ENCODE measurements at regions not wholly inside any gene's neighbourhood (a gene's known extent, or its start where the extent isn't known, plus 50 kb on each side); places are given as distances from the start of the nearest gene placed in this dataset.
A peak's percentile ranks its signal among the peaks of the same experiment; 100 is the strongest.
"Not testable (repeated sequence)": the region's sequence is repeated elsewhere in the genome, so short reads cannot be mapped to it uniquely, and the experiment has no call there.

- no peak for DNase-seq (ENCODE audit: low read depth)
These were observed 313.6 kb downstream of the TBC1D32 start for GRCh38 chr6:121020656-121021055.

GRCh38 chr6:121008553-121008952 lies 325.7 kb downstream of the TBC1D32 start:
- no peak for DNase-seq (ENCODE audit: low read depth)

- no peak for DNase-seq (ENCODE audit: low read depth)
These were observed 328.3 kb downstream of the TBC1D32 start for GRCh38 chr6:121006024-121006423.

GRCh38 chr6:121000381-121000780 lies 333.9 kb downstream of the TBC1D32 start:
- no peak for DNase-seq (ENCODE audit: low read depth)

- DNase-seq (ENCODE audit: low read depth), result no peak
These were observed 337.9 kb downstream of the TBC1D32 start for GRCh38 chr6:120996340-120996739.

- DNase-seq (ENCODE audit: low read depth), result no peak
These were observed 339.7 kb downstream of the TBC1D32 start for GRCh38 chr6:120994573-120994967.

- DNase-seq (ENCODE audit: low read depth), result no peak
These were observed 340.2 kb downstream of the TBC1D32 start for GRCh38 chr6:120993929-120994572.

DNA sequence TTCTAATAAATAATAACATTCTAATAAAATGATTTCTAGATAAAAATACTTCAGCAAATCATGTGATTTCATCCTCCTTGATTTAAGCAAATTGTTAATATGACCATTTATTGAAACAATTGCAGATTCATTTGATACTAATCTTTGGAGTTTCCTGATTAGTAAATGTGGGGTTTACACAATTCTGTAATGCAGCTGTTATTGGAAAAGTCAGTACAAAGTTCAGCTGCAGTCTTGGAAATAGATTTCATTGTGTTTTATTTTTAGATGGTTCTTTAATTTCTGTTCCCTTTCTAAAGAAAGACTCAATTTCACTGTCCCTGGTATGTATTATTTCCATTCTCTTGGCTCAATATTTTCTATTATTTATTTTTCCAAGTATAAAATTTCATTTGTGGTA lies 342.0 kb downstream of the TBC1D32 start:
- no peak for DNase-seq (ENCODE audit: low read depth)

DNA sequence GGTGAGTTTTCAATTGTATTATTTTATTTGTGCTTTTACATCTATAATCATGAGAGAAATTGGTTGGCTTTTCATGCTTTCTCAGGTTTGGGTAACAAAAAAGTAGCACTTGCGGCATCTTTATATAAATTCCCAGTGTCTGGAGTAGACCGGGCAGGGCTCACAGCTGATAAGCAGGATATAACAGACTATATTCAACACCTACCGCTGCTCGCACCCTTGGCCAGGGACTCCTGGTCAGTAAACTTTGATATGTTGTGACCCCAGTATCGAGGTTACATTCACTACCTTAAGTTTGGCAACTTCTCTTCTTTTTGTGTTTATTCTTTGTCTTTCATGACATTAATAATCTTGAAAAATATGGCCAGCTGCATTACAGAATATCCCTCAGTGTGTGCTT lies 343.4 kb downstream of the TBC1D32 start:
- DNase-seq (ENCODE audit: low read depth), result no peak

- no peak for DNase-seq (ENCODE audit: low read depth)
These were observed 352.4 kb downstream of the TBC1D32 start for GRCh38 chr6:120981835-120982234.

GRCh38 chr6:120966321-120966720 lies 368.0 kb downstream of the TBC1D32 start:
- no peak for DNase-seq (ENCODE audit: low read depth)

DNA sequence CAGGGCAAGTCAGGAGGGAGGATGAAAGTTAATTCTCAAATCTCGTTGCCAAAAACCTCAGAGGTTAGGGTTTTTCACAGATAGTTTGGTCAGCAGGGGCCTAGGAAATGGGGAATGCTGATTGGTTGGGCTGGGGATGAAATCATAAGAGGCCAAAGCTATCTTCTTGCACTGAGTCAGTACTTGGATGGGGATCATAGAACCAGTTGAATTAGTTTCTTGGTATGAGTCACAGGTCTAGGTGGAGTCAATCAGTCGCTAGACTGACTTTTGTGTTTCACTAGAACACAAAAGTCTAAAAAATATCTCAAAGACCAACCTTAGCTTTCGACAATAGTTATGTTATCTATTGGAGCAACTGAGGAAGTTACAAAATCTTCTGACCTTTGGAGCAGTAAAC lies 368.5 kb downstream of the TBC1D32 start:
- DNase-seq (ENCODE audit: low read depth), result peak; percentile 2

DNA sequence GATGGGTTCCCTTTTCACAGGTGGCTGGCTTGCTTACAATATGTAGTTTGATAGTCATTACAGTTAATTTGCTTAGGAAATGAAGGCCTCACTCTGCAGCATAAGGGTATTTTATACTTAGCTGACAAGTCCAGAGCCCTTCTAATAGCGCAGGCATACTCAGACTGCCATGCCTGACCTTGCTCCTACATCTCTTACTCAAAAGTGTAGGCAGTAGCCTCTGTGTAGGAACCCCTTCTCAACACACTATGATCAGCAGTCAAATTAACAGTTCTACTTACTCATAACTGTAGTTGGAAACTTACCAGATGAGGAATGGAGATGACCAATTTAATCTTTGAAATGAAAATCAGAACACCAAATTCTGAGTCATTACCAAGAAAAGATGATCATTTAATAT lies 373.5 kb downstream of the TBC1D32 start:
- no peak for DNase-seq (ENCODE audit: low read depth)

DNA sequence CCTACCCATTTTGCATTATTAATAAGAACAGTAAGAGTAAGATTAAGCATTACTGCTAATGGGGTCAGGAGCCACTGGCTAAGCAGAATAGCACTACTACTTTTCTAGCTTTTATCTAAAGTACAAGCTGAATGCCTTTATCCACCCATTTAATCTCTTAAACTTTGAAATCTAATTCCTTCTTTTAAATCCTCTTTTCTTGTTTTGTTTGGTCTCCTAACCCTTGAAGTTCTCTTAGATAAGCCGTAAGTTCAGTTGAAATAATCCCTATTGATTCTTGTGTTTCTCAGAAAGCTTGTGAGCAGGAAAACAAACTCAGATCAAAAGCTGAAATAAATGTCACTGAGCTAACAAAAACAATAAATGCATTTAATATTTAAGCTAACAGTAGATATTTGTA lies 380.2 kb downstream of the TBC1D32 start:
- DNase-seq (ENCODE audit: low read depth), result no peak

GRCh38 chr6:120951258-120951657 lies 383.0 kb downstream of the TBC1D32 start:
- DNase-seq (ENCODE audit: low read depth), result no peak

GRCh38 chr6:120947111-120947510 lies 387.2 kb downstream of the TBC1D32 start:
- DNase-seq (ENCODE audit: low read depth), result no peak

DNA sequence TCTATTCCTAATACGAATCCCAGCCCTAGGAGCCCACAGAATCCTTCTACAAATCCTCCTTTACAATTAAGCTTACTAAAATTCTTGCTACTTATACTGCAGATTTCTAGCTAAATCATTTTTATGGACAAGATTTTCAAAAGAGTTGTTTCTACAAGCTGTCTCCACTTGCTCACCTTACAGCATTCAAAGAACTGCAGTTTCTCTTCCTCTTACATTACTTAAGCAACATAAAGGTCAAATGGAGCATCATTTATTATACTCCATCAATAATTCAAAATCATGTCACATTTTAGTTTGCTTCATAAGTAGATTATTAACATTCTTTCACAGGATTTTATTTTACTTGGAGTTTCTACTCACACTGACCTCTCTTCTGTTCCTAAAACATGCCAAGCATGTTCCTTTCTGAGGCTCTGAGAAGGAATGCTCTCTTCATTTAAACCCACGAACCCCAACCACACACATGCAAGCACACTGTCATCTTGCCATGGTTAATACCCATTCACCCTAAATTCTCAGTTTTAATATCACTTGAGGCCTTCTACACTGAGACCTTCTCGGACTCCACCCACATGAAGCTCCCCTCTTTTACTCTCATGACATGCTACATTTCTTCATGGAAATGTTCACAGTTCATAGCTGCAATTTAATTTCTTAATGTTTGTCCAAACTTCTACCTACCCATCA lies 388.2 kb downstream of the TBC1D32 start:
- DNase-seq (ENCODE audit: low read depth), result no peak

DNA sequence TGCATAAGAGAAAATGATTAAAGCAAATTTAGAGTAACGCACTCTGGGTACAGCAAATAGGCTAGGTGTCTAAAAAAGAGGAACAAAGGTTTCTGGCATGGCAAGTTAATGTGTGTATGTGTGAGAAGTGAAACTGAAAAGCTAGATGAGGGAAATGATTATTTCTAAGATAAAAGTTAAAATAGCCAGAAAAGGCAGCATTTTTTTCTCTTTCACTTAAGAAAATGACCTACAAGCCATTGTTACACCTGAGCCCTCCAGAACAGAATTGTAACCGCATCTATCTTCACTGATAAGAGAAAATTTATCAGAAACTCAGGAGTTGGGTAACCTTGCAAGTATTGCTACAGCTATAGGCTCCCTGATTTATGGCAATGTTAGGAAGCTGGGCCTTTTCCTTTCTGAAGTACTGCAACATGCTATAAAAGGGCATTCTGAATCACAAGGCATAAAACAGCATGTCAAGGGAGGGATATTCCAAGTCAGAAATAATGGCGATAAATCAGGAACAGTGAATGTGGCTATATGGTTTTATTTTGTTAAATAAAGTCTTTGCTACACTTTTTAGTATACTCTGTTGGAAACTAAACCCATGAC lies 395.3 kb downstream of the TBC1D32 start:
- DNase-seq (ENCODE audit: low read depth), result no peak

GRCh38 chr6:120938164-120938875 lies 396.0 kb downstream of the TBC1D32 start:
- DNase-seq (ENCODE audit: low read depth), result no peak

- no peak for DNase-seq (ENCODE audit: low read depth)
These were observed 398.4 kb downstream of the TBC1D32 start for GRCh38 chr6:120935908-120936307.

- no peak for DNase-seq (ENCODE audit: low read depth)
These were observed 399.3 kb downstream of the TBC1D32 start for GRCh38 chr6:120935016-120935415.

- DNase-seq (ENCODE audit: low read depth), result not testable (repeated sequence)
These were observed 402.6 kb downstream of the TBC1D32 start for GRCh38 chr6:120931520-120932180.
